IPS-NIHi7 (cell line): ENCODE measurements at regions not wholly inside any gene's neighbourhood (a gene's known extent, or its start where the extent isn't known, plus 50 kb on each side); places are given as distances from the start of the nearest gene placed in this dataset.
A peak's percentile ranks its signal among the peaks of the same experiment; 100 is the strongest.

Experiments used
- DNase-seq: peaks from one replicate; pipeline ENCODE4 v3.0.0; 2012; ENCODE audit warnings: mixed read lengths; ENCODE audit errors: extremely low spot score

DNA sequence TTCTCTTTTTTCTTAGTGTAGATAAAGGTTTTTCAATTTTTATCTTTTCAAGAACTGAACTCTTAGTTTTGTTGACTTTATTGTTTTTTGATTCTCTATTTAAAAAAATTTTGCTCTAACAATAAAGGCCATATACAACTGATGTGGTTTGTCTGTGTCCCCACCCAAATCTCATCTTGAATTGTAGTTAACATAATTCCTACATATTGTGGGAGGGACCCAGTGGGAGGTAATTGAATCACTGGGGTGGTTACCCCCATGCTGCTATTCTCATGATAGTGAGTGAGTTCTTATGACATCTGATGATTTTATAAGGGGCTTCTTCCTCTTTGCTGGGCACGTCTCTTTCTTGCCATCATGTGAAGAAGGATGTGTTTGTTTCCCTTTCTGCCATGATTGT lies 199.8 kb downstream of the DHX35 start:
- DNase-seq, result no peak

DNA sequence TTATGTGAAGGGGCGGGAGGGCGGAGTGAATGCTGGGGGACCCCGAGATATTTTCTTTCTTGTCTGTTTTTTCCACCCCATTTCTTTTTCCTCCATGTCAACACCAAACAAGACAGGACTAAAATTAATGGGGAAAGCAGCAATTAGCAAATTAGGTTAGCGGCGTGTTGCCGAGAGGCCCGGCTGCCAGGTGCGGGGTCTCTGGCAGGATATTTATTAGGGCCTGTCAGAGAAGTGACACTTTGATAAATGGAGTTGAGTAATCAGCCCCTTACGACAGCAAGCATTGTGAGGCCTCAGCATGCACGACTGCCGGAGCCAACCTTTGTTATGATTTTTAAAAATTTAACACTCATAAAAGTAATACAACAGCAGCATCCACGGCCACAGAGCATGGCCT lies 193.8 kb downstream of the DHX35 start:
- DNase-seq, result no peak

DNA sequence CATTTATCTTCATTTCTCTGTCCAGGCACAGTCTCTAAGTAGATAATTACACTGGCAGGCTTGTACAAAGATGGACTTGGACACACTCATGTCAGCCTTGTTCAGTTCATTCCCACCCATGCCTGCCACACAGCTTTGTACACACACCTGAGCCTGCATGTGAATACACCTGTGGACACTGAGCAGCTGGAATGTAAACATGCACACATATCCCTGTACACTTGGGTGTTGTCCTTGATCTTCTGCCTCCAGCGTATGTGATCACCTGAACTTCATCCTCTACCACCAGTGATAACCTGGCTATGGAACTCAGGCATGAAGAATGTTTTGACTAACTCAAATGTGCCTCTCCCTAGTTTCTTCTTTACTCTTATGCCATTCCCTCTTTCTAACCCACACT lies 190.6 kb downstream of the DHX35 start:
- no peak for DNase-seq

GRCh38 chr20:39152126-39152525 lies 190.0 kb downstream of the DHX35 start:
- no peak for DNase-seq

DNA sequence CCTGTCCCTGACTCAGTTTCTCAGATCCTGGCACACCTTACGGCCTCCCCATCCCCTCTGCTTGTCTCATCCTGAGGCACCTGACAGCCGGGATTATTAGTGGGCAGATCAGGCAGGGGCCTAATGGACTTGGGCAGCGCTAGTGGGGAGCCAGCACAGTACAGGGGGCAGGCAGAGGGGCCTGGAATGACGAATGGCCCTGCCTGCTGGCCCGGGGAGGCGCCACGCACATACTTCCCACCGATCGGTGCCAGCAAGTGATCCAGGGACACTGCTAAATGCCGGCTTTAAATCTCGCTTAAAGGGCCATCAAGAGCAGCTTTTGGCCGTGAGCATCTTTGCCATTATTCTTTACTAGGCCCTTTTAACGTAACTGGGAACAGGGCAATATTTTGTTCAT lies 188.4 kb downstream of the DHX35 start:
- no peak for DNase-seq

GRCh38 chr20:39146394-39146793 lies 184.2 kb downstream of the DHX35 start:
- peak; percentile 45 for DNase-seq

GRCh38 chr20:39145921-39146320 lies 183.8 kb downstream of the DHX35 start:
- peak; percentile 35 for DNase-seq

DNA sequence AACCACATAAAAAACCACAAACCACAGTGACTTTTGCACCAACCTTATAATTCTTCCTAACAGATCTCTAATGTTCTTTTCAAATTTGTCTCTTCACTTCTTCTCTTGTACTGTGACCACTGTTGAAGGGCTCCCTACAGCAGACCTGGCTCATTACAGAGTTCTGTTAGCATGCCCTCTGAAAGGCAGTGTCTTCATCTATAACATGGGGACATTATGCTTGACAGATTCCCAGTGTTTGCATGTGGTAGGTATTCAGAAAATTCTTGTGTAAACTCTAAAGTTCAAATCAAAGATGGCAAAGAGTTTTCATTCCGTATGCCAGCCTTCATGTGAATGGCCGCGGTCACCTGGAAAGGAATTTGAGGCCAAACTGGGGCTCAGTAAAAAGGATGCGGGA lies 182.6 kb downstream of the DHX35 start:
- no peak for DNase-seq

DNA sequence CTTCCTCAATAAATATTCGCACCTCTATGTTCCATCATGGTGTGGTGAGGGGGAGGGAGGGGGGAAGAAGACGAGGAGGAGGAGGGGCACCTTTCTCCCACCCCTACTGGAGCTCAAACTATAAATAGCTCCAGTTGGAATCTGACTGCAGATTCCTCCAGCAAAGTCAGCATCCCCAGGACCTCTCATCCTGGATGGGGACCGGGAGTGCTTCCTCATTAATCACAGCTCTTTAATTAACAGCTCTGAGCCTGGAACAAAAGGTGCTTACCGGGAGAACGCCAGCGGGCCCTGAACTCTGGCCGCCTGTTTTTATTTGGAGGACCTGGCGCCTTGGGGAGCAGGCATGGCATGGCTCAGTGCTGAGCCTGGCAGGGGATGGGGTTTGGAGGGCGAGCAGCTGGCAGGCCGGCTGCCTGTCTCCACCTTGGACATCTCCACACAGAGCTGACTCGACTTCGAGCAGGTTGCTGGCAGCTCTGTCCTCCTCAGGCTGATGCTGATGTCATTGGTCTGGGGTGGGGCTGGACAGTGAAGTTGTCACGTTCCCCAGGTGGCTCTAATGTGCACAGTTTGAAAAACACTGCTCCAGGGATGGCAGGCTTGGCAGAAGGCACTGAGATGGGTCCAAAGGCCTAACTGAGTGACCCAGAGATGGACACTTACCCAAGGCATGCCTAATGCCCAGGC lies 180.4 kb downstream of the DHX35 start:
- no peak for DNase-seq

DNA sequence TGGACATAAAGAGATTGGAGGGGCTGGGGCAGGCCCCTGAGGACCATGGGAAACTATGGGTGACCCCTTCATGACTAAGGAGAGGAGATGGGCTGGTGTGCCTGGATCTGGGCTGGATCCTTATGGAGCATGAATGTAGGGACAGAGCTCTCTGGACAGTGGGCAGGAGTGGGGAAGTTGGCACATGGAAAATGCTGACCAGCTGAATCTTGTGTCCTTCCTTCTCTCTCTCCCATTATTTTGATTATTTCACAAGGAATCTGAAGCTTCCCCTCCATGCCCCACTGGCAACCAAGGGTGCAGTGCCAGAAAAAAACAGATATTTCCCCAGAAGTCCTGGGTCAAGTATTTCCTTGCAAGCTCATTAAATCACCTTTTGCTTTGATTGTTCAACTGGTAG lies 175.2 kb downstream of the DHX35 start:
- no peak for DNase-seq

DNA sequence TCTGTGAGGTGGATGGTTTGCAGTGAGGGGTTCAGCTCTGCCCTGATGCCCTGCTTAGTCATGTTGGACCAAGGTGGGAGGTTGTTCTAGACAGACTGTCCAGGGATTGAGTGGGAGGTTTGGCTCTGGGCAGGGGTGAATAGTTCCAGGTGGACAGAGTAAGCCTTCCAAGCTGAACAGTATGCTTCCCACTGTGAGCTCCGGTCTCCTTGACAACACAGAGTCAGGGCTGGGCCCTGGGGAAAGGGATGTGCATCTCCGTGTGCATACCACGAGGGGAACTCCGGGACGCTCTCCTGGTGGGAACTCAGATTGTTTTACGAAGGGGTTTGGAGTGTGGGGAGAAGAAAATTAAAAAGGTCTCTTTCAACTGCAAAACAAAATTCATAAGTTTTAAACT lies 174.7 kb downstream of the DHX35 start:
- DNase-seq, result no peak

GRCh38 chr20:39135885-39136544 lies 173.9 kb downstream of the DHX35 start:
- no peak for DNase-seq

GRCh38 chr20:39133201-39133600 lies 171.1 kb downstream of the DHX35 start:
- DNase-seq, result no peak

GRCh38 chr20:39132511-39132910 lies 170.4 kb downstream of the DHX35 start:
- no peak for DNase-seq

DNA sequence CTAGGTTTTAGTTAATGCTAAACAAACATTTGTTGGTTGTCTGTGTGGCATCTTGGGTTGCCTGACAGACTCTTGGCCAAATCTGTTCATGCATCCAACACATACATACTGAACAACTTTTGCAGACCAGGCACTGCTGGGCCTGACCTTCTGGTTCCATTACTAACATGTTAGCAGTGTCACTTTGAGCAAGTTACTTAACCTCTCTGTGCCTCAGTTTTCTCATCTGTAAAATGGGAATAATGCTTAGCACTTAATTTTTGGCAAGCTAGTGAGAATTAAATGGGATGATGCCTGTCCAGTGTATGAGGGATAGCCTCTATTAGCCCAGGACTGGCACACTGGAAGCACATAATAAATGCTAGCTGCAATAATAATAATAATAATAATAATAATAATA lies 169.9 kb downstream of the DHX35 start:
- no peak for DNase-seq

DNA sequence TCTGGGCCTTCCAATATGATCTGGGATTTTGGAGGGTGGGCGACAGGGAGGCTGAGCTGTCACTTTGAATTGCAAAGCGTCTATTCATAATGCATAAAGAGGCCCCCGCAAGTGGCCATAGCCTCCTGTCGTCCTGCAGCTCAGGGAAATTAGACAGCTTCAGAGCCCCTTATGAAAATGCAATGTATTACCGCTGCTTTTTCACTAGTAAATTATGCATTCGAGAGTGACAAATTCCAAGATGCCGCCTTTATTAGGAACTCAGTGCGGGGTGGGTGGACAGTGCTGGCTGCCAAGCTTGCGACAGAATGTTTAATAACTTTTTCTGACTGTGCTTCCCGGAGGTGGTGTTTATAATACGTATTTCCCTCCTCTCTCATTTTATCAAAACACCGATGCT lies 168.5 kb downstream of the DHX35 start:
- DNase-seq, result no peak

DNA sequence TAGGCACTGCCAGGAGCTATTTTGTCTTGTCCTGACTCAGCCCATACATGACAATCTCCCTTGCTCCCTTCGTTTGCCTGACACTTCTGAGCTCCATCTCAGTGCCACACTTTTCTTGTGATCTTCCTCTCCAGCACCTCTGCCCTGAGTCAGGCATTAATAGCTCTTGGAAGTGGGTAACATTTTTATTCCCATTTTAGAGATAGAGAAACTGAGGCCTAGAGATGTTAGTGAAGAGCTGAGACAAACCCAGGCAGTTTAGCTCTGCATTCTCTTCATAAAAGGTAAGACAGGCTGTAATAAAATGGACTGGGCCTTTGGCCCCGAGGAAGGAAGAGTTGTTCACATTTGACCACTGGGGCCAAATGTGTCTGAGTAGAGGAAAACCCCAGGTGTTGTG lies 167.4 kb downstream of the DHX35 start:
- no peak for DNase-seq

DNA sequence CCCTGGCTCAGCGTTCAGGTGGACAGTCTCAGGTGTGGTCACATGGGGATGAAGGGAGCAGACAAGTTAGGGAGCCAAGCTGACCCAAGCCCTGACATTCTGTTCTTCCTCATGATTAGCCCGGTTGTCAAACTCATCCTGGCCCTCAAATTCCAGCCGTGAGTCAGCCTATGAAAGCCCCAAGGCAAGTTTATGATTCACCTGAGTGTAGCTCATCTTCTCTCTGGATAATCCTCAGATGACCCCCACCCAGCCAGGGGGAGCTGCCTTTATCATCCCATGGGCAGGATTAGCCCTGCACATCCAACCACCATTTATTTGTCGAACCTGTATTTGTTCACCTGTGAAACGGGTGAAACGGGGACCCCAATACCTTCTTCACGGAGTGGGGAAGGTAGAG lies 161.9 kb downstream of the DHX35 start:
- no peak for DNase-seq

- peak; percentile 25 for DNase-seq
Measured at GRCh38 chr20:39123185-39123557, 161.0 kb downstream of the DHX35 start.

GRCh38 chr20:39117491-39117890 lies 155.3 kb downstream of the DHX35 start:
- DNase-seq, result no peak

DNA sequence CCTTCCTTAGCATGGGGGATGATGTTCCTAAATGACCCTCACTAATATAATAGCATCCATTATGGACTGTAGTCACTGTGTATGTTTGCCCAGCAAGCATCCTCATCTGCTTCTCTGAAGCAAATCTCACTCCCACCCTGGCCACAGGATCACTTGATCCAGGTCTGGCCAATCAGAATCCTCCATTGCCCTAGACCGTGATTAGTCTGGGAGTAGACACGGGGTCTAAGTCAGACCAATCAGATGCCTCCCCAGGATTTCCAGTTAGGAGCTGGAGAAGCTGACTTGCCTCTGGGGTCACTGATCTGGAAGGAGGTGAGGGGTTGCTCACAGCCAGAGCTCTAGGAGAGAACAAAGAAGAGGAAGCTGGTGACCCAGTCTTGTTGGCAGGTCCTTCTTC lies 153.9 kb downstream of the DHX35 start:
- no peak for DNase-seq

DNA sequence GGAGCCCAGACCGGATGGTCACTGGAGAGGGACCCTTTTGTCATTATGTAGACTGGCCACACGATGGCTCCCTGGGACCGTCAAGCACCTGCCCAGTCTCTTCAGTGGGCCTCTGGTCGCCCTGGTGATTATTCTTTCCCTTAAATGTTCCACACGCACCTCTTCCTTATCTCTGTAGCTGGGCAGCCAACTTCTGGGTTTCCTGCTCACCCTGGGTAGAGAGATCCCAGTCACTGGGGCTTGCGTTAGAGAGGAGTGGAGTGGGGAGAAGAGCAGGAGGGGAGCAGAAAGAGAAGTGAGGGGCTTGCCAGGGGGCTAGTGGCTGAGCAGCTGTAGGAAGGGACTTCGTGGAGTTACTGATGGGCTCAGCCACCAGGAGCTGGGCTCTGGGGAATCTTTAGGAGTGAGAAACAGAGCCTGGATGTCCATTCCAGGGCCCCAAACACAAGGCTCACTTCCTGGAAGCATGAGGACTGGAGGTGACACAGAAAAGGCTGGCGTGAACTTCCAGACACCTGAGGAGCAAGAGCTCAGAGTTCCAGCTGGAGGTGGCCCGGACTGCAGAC lies 150.1 kb downstream of the DHX35 start:
- peak; percentile 92 for DNase-seq

GRCh38 chr20:39111359-39112177 lies 149.4 kb downstream of the DHX35 start:
- DNase-seq, result no peak
